ENCODE measurements at regions not wholly inside any gene's neighbourhood (a gene's known extent, or its start where the extent isn't known, plus 50 kb on each side); places are given as distances from the start of the nearest gene placed in this dataset.

GRCh38 chrX:5163663-5164062 lies 1065.0 kb downstream of the NLGN4X start:
- 50% methylated on average over 1 of the region's 1 CpG for WGBS (ENCODE audit: insufficient coverage, insufficient replicate concordance, low lambda C conversion rate, missing lambda C conversion rate)
- no peaks in the 10 kb centered on the region for H3K27me3 ChIP-seq (replicated peaks in 1 of 2; ENCODE audit: control insufficient read depth in 2 of 2, insufficient read depth in 2 of 2, low read length in 1 of 2)
- TF ChIP-seq SPI1 (IDR thresholded peaks at IDR 0.05; ENCODE audit: borderline replicate concordance, insufficient read depth, low read depth, low read length) (peak; percentile 67; the same call in 1 of the 2 replicates), FOXM1 (IDR thresholded peaks at IDR 0.05; ENCODE audit: low read depth, low read length) (no peak), ZNF24 (IDR thresholded peaks at IDR 0.05) (no peak), IRF3 (IDR thresholded peaks at IDR 0.05) (no peak), MTA2 (IDR thresholded peaks at IDR 0.05; ENCODE audit: low read depth) (no peak)
- ChIA-PET SMC1A (ENCODE audit: uncharacterized antibody, unreplicated experiment) (no interaction called here), RAD21 (ENCODE audit: unreplicated experiment) (no interaction called here), POLR2A (no interaction called here), CTCF (no interaction called here)
- no peaks in the 10 kb centered on the region for H3K36me3 ChIP-seq (ENCODE audit: control insufficient read depth in 2 of 2, insufficient read depth in 2 of 2, low read length in 1 of 2)
- ATAC-seq (peak; percentile 46; the same call in 1 of the 3 replicates), FAIRE-seq (no peak), DNase-seq (ENCODE audit: low read depth, low spot score) (no peak)
- no peaks in the 10 kb centered on the region for H4K20me1 ChIP-seq (ENCODE audit: control insufficient read depth, insufficient read depth)
- in situ Hi-C loops (cut with MboI): no loop called here
- no peaks in the 10 kb centered on the region for H3K79me2 ChIP-seq (ENCODE audit: control insufficient read depth, insufficient read depth, low read length)
- intact Hi-C loops (cut with micrococcal nuclease; ENCODE audit: unreplicated experiment): no loop called here
- BruUV-seq (replicated peaks): no TSS peak
- no peaks in the 10 kb centered on the region for H3K9me3 ChIP-seq (replicated peaks; ENCODE audit: control insufficient read depth, insufficient read depth, low read length)
- H3K4me3 ChIP-seq: no peak overlapping the region
- H2AFZ ChIP-seq (ENCODE audit: control insufficient read depth, low read depth, low read length): no peak overlapping the region
- H3K27ac ChIP-seq (ENCODE audit: control insufficient read depth, insufficient read depth): no peak overlapping the region
- no peak overlapping the region for H3K9ac ChIP-seq (ENCODE audit: control insufficient read depth, insufficient read depth, low read length)
- H3K4me2 ChIP-seq (ENCODE audit: control insufficient read depth, insufficient read depth): no peak overlapping the region
- H3K4me1 ChIP-seq (ENCODE audit: control insufficient read depth, insufficient read depth, low read length): no peaks in the 10 kb centered on the region

- CTCF ChIA-PET: no interaction called here
- 2% methylated on average over 3 of the region's 3 CpGs for WGBS (ENCODE audit: insufficient coverage, insufficient replicate concordance, low lambda C conversion rate, missing lambda C conversion rate)
- BruUV-seq (replicated peaks): no TSS peak
- Histone ChIP-seq H3K9me3 (replicated peaks; ENCODE audit: control insufficient read depth, insufficient read depth, low read length) (no peaks in the 10 kb centered on the region), H4K20me1 (ENCODE audit: control insufficient read depth, insufficient read depth) (no peaks in the 10 kb centered on the region), H2AFZ (ENCODE audit: control insufficient read depth, low read depth, low read length) (no peak overlapping the region), H3K4me3 (no peak overlapping the region), H3K9ac (ENCODE audit: control insufficient read depth, insufficient read depth, low read length) (no peak overlapping the region), H3K4me1 (ENCODE audit: control insufficient read depth, insufficient read depth, low read length) (no peaks in the 10 kb centered on the region), H3K36me3 (ENCODE audit: control insufficient read depth in 2 of 2, insufficient read depth in 2 of 2, low read length in 1 of 2) (no peaks in the 10 kb centered on the region), H3K27me3 (replicated peaks in 1 of 2; ENCODE audit: control insufficient read depth in 2 of 2, insufficient read depth in 2 of 2, low read length in 1 of 2) (no peaks in the 10 kb centered on the region), H3K4me2 (ENCODE audit: control insufficient read depth, insufficient read depth) (no peak overlapping the region), H3K79me2 (ENCODE audit: control insufficient read depth, insufficient read depth, low read length) (no peaks in the 10 kb centered on the region), H3K27ac (ENCODE audit: control insufficient read depth, insufficient read depth) (no peak overlapping the region)
- in situ Hi-C loops (cut with MboI): no loop called here
- SMC1A ChIA-PET (ENCODE audit: uncharacterized antibody, unreplicated experiment): no interaction called here
- TF ChIP-seq POLR2A (IDR thresholded peaks at IDR 0.05; ENCODE audit: low read depth, low read length) (no peak), NR2C1 (IDR thresholded peaks at IDR 0.05) (no peak)
- FAIRE-seq (no peak), ATAC-seq (no peak), DNase-seq (ENCODE audit: low read depth, low spot score) (no peak)
- RAD21 ChIA-PET (ENCODE audit: unreplicated experiment): no interaction called here
- intact Hi-C loops (cut with micrococcal nuclease; ENCODE audit: unreplicated experiment): no loop called here
- POLR2A ChIA-PET: no interaction called here
These were observed 1073.4 kb downstream of the NLGN4X start for GRCh38 chrX:5155301-5155700.

Measured in GM12878 (cell line).